ENCODE measurements at regions not wholly inside any gene's neighbourhood (a gene's known extent, or its start where the extent isn't known, plus 50 kb on each side); places are given as distances from the start of the nearest gene placed in this dataset.
A peak's percentile ranks its signal among the peaks of the same experiment; 100 is the strongest.
"Not testable (repeated sequence)": the region's sequence is repeated elsewhere in the genome, so short reads cannot be mapped to it uniquely, and the experiment has no call there.

DNA sequence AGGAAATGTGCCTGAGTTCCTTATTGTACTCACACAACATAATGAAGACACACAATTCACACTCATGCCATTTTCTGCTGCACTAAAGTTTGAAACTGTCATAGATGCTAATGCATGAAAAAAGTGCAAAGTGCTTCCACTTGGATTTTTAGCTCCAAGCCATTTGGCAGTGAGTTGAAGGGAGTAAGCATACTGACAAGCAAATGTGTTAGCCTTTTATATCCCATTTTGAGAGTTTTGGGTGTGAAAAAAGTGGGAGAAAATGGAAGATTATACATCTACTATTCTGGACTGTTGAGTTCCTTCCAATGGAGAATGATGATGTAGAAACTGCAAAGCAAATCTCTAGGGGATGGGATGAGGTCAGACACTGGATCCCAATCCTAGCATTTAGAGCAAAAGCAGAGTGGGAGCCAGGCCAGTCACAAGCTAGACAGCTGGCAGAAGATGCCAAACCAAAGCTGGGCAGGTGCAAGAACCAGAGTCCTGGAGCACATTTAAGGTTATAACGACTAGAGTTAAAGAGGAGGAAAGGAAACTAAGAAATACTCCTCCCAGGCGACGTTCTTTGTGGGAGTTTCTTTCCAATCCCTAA lies 216.8 kb downstream of the FBXO8 start:
- no peak for DNase-seq

DNA sequence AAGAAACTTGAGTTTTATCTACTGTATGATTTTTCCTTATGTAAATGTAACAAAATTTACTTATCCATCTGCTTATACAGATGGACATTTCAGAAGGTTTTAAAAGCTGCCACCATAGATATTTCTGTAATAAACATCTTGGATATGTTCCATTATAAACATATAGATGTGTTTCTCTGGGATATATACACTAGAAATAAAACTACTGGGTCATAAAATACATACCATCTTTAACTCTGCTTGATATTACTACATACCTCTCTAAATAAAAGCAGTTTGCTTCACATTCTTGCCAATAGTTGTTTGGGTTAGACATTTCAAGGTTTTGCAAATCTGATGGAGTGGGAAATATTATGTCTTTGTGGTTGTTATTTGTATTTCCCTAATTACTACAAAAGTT lies 220.6 kb downstream of the FBXO8 start:
- DNase-seq, result no peak

DNA sequence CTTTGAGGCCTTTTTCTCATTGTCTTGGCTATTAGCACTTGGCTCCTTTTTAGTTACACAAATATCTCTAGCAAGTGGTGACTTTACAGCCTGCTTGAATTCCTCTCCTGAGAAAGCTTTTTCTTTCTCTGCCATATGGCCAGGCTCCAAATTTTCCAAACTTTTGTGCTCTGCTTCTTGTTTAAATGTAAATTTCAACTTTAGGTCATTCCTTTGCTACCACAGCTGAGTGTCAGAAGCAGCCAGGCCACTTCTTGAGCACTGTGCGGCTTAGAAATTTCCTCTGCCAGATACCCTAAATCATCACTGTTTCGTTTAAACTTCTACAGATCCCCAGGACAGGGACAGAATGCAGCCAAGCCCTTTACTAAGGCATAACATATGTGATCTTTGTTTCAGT lies 222.4 kb downstream of the FBXO8 start:
- no peak for DNase-seq

DNA sequence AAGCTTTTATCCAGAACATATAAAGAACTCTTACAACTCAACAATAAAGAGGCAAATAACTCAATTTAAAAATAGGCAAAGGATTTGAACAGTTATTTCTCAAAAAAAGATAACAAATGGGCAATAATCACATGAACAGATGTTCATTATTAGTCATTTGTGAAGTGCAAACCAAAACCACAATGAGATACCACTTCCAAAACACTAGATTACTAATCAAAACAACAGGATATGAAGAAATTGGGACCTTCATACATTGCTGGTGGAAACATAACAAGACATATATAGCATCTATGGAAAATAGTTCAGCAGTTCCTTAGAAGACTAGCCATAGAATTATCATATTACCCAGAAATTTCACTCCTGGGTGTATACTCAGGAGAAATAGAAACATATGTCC lies 224.6 kb downstream of the FBXO8 start:
- DNase-seq, result peak; percentile 22

DNA sequence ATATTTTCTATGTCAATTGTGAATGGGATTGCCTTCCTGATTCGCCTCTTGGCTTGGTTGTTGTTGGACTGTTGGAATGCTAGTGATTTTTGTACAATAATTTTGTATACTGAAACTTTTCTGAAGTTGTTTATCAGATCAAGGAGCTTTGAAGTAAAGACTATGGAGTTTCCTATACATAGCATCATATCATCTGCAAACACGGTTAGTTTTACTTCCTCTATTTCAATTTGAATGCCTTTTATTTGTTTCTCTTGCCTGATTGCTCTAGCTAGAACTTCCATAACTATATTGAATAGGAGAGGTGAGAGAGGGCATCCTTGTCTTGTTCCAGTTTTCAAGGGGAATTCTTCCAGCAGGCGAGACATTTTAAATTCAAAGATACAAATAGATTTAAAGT lies 226.5 kb downstream of the FBXO8 start:
- DNase-seq, result peak; percentile 10

DNA sequence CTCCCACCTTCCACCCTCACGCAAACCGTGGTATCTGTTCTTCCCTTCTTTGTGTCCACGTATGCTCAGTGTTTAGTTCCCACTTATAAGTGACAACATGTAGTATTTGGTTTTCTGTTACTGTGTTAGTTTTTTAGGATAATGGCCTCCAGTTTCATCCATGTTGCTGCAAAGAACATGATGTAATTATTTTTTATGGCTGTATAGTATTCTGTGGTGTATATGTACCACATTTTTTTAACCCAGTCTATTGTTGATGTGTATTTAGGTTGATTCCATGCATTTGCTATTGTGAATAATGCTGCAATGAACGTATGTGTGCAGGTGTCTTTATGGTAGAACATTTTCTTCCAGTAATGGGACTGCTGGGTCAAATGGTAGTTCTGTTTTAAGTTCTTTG lies 228.1 kb downstream of the FBXO8 start:
- DNase-seq, result no peak

DNA sequence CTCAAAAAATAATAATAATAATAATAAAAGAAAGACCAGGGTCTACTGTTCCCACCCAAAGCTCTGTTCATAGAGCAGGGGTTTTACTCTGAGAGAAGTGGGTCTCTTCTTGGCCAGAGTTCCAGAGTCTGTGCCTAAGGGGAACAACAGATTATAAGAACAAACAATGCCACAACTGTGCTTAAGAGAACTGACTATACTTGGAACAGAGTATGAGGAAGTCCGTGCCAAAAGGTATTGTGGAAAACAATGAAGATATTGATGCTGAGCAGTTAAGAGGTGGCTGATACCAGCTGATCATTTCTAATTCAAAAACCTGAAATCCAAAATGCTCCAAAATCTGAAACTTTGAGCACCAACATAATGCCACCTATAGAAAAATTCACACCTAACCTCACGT lies 229.6 kb downstream of the FBXO8 start:
- DNase-seq, result no peak

DNA sequence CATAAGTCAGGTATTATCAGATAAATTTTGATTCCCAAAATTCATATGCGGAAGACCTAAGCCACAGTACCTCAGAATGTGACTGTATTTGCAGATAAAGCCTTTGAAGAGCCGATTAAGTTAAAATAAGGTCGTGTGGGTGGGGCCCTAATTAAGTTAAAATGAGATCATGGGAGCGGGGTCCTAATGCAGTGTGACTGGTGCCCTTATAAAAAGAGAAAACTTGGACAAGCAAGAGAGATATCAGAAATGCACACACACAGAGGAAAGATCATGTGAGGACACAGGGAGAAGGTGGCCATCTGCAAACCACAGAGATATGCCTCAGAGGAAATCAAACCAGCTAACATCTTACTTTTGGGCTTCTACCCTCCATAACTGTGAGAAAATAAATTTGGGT lies 236.1 kb downstream of the FBXO8 start:
- DNase-seq, result peak; percentile 92

DNA sequence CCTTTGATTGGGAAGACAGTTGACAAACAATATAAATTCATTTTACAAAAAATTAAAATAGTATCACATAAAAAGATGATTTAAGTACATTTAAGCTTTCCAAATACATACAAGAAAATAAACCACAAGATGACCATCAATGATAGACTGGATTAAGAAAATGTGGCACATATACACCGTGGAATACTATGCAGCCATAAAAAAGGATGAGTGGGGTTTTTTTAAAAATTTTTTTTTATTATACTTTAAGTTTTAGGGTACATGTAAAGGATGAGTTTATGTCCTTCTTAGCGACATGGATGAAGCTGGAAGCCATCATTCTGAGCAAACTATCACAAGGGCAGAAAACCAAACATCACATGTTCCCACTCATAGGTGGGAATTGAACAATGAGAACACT lies 237.6 kb downstream of the FBXO8 start:
- DNase-seq, result not testable (repeated sequence)

DNA sequence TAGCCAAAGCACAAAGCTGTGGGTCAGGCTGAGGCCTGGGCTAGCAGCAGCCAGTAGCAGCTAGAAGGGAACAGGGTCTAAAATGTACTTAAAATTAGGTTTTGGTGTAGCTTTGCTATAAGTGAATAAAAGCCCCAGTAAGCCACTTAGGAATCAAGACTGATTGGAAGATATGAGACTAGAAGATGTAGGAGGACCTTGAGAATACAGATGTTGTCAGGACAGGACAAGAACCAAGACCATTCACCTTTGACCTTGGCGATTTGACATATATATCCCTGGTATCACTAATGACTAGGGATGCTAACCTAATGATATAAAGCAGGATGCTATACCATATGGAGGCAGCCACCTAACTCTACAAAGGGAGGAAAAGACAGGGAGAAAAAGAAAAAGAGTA lies 238.1 kb downstream of the FBXO8 start:
- no peak for DNase-seq

DNA sequence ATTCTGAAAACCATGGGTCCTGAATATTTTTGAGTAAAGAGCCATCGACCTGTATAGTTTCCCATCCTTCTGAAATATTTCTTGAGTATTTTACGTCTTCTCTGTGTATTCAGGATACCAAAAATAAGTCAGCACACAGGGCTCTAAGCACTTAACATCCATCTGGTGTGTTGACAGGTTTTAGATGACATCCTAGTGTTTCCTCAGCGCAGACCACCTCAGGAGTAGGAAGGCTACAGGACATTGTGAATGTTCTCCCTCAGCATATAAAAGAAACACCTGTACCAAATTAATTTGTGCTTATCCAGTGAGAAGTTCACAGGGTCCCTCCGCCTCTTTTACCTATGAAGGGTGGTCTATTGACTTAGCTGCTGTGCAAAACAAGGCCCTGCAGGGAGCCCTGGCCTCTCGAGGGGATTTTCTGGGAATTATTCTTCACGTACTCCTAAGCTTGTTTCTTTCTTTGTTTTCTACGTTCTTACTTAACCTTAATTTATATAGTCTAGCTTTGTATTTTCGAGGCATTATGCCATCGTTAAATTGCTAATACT lies 241.8 kb downstream of the FBXO8 start:
- DNase-seq, result no peak

DNA sequence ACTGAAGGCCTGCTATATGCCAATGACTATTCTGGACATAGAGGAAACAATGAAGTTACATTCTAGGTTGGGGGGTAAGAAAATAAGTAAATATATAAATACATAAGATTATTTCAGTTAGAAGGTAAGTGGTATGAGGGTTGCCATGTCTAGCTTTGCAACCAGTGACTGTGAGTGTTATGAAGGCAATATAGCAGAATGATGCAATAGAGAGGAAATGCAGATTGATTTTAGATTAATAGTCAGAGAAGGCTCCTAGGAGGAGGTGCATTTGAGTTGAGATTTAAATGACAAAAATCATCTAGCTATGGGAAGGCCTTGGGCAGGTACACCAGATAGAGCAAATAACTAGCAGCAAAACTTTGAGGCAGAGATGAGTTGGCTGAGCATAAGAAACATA lies 243.2 kb downstream of the FBXO8 start:
- DNase-seq, result no peak

DNA sequence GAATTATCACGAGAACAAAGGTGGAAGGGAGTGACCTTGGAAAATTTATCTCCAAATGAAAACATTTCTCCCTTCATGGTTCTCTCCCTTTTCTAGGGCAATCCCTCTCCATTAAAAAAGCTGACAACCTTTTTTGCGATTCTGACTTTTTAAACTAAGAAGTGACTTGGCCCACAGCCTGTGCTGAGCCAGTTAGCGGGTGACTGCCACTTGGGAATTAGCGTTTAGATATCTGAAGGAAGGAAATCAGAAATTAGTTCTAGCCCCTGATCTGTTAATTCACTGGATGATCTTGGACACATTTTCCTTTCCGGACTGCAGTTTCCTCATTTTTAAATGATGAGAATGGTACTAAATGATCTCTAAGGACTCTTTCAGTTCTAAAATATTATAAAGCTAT lies 245.0 kb downstream of the FBXO8 start:
- no peak for DNase-seq

DNA sequence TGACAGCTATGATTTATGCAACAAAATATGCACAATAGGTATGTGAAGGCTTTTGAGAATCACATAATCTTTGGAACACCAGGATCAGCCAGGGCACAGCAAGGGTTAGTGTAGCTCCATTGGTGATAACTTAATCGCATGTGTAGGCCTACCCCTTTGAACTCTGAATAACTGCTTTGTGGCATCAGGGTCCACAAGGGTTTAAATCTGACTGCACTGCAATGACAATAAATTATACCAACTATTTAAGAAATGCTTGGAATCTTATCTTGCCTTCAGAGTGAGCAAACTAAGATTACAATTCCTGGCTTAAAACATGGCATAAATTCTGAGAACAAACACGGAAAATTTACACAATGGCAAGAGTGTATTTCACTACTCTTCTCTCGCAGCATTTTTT lies 245.8 kb downstream of the FBXO8 start:
- no peak for DNase-seq

DNA sequence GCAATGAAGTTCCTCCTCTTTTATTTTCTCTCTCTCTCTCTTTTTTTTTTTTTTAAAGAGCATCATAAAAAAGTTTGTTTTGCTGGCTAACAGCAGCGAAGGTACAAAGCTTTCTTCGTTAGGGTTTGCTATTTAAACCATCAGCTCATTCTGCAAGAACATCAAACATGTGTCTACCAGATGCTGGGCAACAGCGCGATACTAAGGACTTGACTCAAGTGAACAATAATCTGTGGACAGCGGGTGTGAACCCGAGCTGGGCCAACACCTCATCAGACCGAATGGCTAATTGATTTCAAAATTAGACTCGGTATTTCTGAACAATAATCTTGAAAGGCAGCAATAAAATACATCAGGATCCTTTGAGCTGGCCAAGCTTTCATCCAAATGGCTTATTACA lies 246.4 kb downstream of the FBXO8 start:
- DNase-seq, result no peak

DNA sequence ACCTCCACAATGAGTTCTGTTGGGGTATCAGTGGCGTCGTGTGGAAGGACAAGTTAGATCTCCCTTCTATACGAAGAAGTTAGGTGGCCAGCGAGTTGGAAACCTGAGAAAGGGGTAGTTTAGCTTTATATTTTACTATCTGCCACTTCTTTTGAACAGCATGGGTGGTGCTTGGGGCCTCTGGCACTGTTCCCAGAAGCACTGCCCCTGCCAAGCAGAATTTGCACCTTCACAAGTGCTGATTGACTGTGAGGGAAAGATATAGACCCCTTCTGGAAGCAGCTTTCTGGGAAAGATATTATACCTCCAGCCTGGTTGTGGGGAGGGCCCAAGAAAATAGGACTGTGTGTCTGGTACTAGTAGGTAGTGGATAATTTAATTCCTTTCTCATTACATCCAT lies 246.9 kb downstream of the FBXO8 start:
- DNase-seq, result peak; percentile 79

DNA sequence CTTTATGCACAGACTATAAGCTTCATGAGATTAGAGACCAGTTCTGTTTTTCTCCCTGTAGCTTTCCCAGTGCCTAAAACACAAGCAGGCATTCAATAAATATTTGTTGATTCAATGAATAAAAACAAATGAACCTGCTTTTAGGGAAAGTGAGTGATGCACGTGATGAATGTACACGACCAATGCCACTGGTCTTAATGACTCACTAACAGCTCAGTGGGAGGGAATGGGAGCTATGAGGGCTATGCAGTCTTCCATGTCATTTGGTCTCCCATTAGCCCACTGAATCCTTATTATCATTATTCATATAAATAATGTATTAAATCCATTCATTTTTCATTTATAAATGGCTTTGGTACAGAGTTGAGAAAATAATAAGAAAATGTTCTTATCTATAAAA lies 247.4 kb downstream of the FBXO8 start:
- DNase-seq, result no peak

DNA sequence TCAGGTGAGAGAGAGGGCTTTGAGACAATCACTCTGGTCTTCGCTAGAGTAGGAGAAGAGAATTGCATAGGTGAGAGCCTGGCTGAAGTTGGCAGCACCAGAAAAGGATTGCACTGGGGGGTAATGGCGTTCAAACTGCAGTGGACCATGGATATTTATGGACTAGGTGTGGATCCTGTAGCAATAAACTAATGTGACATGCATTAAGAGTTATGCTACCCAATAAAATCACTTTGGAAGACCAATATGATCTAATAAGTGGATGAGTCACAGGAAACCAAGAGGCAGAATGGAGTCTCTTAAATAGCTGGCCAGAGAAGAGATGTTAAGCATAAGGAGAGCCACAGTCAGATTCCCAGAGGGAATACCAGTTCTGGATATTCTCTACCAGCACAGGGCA lies 259.8 kb downstream of the FBXO8 start:
- no peak for DNase-seq

DNA sequence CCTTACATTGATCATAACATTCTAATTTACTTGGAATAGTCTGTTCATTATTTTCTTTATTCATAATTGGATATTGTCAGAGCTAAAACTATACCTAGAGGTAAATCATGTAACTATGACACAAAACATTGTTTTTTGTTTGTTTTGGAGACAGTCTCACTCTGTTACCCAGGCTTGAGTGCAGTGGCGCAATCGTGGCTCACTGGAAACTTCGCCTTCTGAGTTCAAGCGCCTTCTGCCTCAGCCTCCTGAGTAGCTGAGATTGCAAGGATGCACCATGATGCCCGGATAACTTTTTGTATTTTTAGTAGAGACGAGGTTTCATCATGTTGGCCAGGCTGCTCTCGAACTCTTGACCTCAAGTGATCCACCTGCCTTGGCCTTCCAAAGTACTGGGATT lies 265.2 kb downstream of the FBXO8 start:
- no peak for DNase-seq

DNA sequence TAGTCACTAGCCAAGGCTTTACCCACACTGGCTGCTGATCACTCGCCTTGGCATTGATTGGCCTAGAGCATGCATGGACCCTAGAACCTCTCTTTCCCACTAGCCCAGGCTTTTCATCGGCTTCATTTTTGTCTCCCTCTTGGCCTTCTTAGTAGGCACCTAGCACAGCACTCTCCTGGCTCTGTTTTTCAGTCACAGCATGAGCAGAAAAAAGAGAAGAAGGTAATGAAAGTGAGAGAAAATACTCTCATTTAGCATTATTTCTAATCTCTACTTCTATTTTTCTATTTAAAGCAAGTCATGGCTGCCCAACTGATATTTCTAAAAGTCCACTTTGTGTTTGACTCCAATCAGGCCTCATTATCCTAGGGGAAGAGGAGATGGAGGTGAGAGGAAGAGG lies 267.2 kb downstream of the FBXO8 start:
- no peak for DNase-seq

DNA sequence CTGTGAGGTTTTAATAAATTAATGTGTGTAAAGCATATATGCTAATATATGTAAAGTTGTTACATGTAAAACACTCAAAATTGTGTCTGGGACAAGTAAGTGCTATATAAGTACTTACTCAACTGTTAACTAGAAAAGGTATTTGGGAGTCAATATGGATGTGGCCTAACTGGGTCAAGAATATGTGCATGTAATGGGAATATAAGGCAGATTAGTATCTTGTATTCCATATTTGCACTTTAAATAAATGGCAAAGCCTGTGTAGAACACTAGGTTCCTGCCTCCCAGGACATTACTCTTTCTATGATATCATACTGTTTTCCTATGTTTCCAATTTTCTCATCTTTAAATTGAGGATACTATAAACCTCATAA lies 270.6 kb downstream of the FBXO8 start:
- no peak for DNase-seq

DNA sequence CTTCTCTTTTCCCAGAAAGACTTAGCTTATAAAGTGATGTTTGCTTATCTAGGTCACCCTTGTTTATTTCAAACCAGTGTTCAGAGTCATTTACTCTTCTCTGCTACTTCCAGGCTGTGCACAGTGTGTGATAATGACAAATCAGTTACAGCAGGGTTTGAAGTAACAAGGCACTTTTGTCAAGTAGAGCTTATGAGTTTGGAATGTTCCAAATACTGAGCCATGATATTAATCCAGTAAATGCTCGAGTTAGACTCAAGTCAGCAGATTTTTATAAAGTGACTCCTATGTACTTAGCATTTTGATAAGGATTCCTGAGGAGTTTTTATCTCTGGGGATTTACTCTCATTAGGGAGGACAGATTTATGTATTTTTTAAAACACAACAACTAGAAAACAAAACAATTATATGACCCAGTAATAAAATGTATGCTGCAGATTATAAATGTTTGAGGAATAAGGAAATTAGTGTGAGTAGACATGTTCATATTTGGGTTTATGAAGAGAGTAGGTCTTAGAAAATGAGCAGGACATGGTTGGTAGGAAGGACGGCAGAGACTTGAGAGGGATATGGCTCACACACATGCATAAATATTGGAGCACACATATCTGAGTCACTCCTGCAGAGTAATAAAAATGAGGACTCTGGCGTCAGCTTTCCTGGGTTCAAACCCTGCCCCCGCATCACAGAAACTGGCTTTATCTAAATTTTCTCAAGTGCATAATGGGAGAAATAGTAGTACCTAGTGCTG lies 271.2 kb downstream of the FBXO8 start:
- no peak for DNase-seq

DNA sequence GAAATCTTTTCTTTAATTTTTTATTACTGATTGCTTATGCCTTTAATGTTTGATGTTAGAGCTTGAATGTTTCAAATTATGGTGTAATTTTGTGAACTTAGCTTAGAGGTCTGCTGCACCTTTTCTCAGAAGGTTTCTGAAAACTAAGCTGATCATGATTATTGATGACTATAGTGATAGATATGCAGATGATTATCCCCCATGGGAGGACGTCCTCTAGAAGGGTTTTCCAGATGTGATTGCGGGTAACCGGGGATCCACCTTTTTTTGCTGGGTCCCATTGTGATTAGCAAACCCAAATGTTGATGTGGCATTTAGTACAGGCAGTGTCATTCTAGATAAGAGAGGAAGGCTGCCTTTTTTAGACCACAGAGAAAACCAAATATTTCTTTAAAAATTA lies 272.9 kb downstream of the FBXO8 start:
- DNase-seq, result no peak

DNA sequence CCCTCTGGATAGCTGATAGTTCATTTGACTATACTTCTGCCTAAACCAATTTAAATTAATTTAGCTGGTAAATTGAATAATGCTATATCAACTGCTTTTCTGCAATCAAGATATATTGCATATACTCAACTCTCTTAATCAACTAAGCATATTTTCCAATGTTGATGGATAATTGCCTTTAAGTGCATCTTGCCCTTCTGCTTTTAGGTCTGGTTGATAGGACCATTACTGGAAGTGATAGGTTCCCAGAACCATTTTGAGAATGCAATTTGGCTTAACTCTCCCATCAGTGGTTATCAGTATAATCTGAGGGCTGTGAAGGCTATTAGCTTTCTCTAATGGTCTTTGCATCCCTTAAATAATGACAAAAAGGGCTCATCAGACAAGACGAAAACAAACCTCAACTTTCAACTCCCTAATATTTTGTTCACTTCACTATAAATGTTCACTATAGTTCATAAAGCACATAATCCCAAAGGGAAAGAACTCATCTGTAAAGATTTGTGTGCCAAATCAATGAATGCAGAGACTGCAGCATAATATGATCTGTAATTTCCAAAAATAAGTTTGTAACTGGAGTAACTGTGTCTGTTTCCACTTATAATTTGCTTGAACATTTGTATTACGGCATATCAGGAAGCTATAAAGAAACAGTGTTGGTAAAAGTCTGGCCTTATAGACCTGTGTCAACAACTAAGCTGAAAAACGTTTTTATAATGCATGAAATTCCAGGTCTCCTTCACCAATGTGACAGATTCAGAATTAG lies 273.6 kb downstream of the FBXO8 start:
- DNase-seq, result no peak
